PC-9 (cell line): ENCODE measurements at regions not wholly inside any gene's neighbourhood (a gene's known extent, or its start where the extent isn't known, plus 50 kb on each side); places are given as distances from the start of the nearest gene placed in this dataset.

Source experiments
- BruUV-seq: library from RNA; stranded (reverse); fragments of 400-500 nt; replicated peaks from 2 replicates; lab custom pipeline; 2021; lab: Mats Ljungman, UMichigan
- CTCF ChIA-PET: fragments of 300-600 bp; sonication (Branson Sonifier 250); formaldehyde crosslinking; loops from one replicate; lab custom pipeline; 2022; ENCODE audit warnings: antibody characterized with exemption; lab: Charles Lee
- POLR2A ChIA-PET: fragments of 300-600 bp; sonication (Branson Sonifier 250); formaldehyde crosslinking; loops from one replicate; lab custom pipeline; 2022; ENCODE audit warnings: antibody characterized with exemption; ENCODE audit not compliant: unreplicated experiment; lab: Charles Lee
- DNase-seq, 2 experiments: peaks; one replicate each; pipeline versions ENCODE4 v3.0.0 to v3.0.0-alpha.2; 2015 to 2022; ENCODE audit warnings: mixed read lengths in 1 of 2
- H2AFZ ChIP-seq: fragments of 200-600 bp; sonication (generic); 2 replicates; pipeline ENCODE4 v1.8.1; 2017; ENCODE audit warnings: antibody characterized with exemption
- H3F3A ChIP-seq: fragments of 200-600 bp; sonication (generic); 2 replicates; pipeline ENCODE4 v1.8.1; 2017; ENCODE audit warnings: antibody characterized with exemption, mild to moderate bottlenecking, low read depth; ENCODE audit not compliant: insufficient read depth
- H3K27ac ChIP-seq: fragments of 200-600 bp; sonication (generic); 2 replicates; pipeline ENCODE4 v1.6.1; 2016; ENCODE audit warnings: mixed run types
- H3K27me3 ChIP-seq: fragments of 200-600 bp; sonication (generic); 2 replicates; pipeline ENCODE4 v1.6.1; 2016; ENCODE audit warnings: low read depth, mixed run types; ENCODE audit not compliant: insufficient read depth
- H3K36me3 ChIP-seq: fragments of 200-600 bp; sonication (generic); 2 replicates; pipeline ENCODE4 v1.6.1; 2016; ENCODE audit warnings: low read depth, mixed run types
- H3K4me1 ChIP-seq: fragments of 200-600 bp; sonication (generic); replicated peaks from 2 replicates; pipeline ENCODE4 v1.6.1; 2016; ENCODE audit warnings: mixed run types; ENCODE audit not compliant: insufficient read depth
- H3K4me2 ChIP-seq: fragments of 200-600 bp; sonication (generic); 2 replicates; pipeline ENCODE4 v1.6.1; 2017; ENCODE audit warnings: mixed run types
- H3K4me3 ChIP-seq: fragments of 200-600 bp; sonication (generic); 2 replicates; pipeline ENCODE4 v1.6.1; 2016; ENCODE audit warnings: mixed run types
- H3K79me2 ChIP-seq: fragments of 200-600 bp; sonication (generic); 2 replicates; pipeline ENCODE4 v1.6.1; 2017; ENCODE audit warnings: low read depth, mixed run types
- H3K9me2 ChIP-seq: fragments of 200-600 bp; sonication (generic); 2 replicates; pipeline ENCODE4 v1.8.1; 2017; ENCODE audit warnings: mild to moderate bottlenecking; ENCODE audit not compliant: insufficient read depth
- H3K9me3 ChIP-seq: fragments of 200-600 bp; sonication (generic); 2 replicates; pipeline ENCODE4 v1.8.1; 2016; ENCODE audit warnings: low read depth; ENCODE audit not compliant: insufficient read depth
- H4K20me1 ChIP-seq: fragments of 200-600 bp; sonication (generic); 2 replicates; pipeline ENCODE4 v1.8.1; 2017; ENCODE audit not compliant: insufficient read depth
- EZH2 ChIP-seq: fragments of 200-600 bp; sonication (generic); IDR thresholded peaks from 2 replicates; pipeline ENCODE4 v1.8.0; 2017; ENCODE audit warnings: antibody characterized with exemption, low read depth
- intact Hi-C: fragments of 100-400 bp; cut with micrococcal nuclease; formaldehyde crosslinking; loops from one replicate; pipeline ENCODE4 v1.10.0; 2022; ENCODE audit not compliant: unreplicated experiment
- TF ChIP-seq, protein P1 (sequence below): fragments of 200-600 bp; sonication (generic); conservative IDR thresholded peaks from 2 replicates; pipeline ENCODE4 v1.6.1; 2017; ENCODE audit warnings: mixed run types, antibody characterized with exemption, mild to moderate bottlenecking, moderate library complexity

DNA sequence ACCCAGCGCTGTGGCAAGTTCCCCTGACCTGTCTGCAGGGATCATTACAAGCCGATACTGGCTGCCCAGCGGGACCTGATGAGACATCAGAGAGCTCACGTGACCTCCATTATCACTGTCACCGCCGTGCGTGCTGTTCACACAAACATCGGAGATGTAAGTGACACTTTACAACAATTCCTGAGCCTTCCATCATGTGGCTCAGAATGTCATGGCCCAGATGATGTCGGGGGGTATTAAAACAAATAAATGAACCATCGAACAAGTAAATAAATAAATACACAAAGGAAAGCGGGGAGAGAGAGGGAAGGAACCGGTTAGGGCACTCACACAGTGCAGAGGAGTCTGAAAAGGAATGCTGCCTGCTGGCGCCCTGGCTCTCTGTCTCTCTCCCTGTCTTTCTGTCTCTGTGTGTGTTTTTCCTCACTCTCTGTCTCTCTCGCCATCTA is 195.1 kb downstream of the BMP7 start:
- H3K4me3 ChIP-seq: peak overlapping the region; percentile 34; the same call in 1 of the 2 replicates
- H3F3A ChIP-seq: peaks cover 13% of the 10 kb centered on the region; the same call in 1 of the 2 replicates
- no peaks in the 10 kb centered on the region for H3K9me2 ChIP-seq
- ChIA-PET CTCF (interaction anchor here (0.7 kb wide), 1 partner anchor 208 kb away, joined by 3 read pairs; no protein-coding TSS in a partner anchor), POLR2A (no interaction called here)
- peak in 1 of 2 experiments; percentile 79 for DNase-seq
- H3K36me3 ChIP-seq: no peaks in the 10 kb centered on the region
- no peaks in the 10 kb centered on the region for H3K79me2 ChIP-seq
- H3K4me2 ChIP-seq: peak overlapping the region; percentile 71
- no peaks in the 10 kb centered on the region for H4K20me1 ChIP-seq
- intact Hi-C loops: no loop called here
- no peak overlapping the region for H3K27ac ChIP-seq
- H3K27me3 ChIP-seq: no peaks in the 10 kb centered on the region
- H3K9me3 ChIP-seq: no peaks in the 10 kb centered on the region
- peak overlapping the region; percentile 19; the same call in 1 of the 2 replicates for H2AFZ ChIP-seq
- no TSS peak for BruUV-seq
- peaks cover 27% of the 10 kb centered on the region for H3K4me1 ChIP-seq
- TF ChIP-seq EZH2: no peak
- TF ChIP-seq, protein P1, sequence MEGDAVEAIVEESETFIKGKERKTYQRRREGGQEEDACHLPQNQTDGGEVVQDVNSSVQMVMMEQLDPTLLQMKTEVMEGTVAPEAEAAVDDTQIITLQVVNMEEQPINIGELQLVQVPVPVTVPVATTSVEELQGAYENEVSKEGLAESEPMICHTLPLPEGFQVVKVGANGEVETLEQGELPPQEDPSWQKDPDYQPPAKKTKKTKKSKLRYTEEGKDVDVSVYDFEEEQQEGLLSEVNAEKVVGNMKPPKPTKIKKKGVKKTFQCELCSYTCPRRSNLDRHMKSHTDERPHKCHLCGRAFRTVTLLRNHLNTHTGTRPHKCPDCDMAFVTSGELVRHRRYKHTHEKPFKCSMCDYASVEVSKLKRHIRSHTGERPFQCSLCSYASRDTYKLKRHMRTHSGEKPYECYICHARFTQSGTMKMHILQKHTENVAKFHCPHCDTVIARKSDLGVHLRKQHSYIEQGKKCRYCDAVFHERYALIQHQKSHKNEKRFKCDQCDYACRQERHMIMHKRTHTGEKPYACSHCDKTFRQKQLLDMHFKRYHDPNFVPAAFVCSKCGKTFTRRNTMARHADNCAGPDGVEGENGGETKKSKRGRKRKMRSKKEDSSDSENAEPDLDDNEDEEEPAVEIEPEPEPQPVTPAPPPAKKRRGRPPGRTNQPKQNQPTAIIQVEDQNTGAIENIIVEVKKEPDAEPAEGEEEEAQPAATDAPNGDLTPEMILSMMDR: no peak

DNA sequence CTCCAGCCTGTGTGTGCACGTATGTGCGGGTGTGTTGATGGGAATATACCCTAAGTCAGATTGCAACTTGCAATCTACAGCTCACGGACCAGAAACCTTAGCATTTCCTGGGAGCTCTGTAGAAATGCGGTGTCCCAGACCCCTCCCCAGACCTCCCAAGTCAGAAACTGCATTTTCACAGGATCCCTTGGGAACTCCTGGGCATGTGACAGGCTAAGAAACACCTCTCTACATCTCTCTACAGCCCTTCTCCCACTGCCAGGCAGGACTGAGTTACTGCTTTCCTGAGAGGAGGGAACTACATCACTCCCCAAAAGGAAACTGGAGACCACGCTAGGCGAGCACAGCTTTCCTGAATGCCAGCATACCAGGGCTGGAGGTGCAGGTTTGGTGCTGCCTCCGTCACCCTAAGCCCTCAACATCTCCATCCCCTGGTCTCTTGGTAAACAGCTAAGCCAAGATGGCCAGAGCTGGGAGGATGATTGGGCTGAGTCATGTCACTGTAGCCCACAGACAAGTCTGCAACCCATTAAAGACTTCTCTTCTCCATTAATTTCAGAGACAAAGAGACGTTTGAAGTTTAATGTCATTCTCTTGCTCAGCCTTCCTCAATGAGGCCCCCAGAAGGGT is 194.4 kb downstream of the BMP7 start:
- Histone ChIP-seq H3K9me3 (no peaks in the 10 kb centered on the region), H3K4me1 (peaks cover 33% of the 10 kb centered on the region), H2AFZ (no peak overlapping the region), H3K79me2 (no peaks in the 10 kb centered on the region), H3K27ac (no peak overlapping the region), H3K36me3 (no peaks in the 10 kb centered on the region), H3K9me2 (no peaks in the 10 kb centered on the region), H3K4me2 (peak overlapping the region; percentile 71), H4K20me1 (no peaks in the 10 kb centered on the region), H3F3A (peaks cover 20% of the 10 kb centered on the region), H3K4me3 (no peak overlapping the region), H3K27me3 (no peaks in the 10 kb centered on the region)
- ChIA-PET CTCF (no interaction called here), POLR2A (no interaction called here)
- TF ChIP-seq EZH2: no peak
- TF ChIP-seq, protein P1: no peak
- intact Hi-C loops: no loop called here
- DNase-seq: no peak
- no TSS peak for BruUV-seq

DNA sequence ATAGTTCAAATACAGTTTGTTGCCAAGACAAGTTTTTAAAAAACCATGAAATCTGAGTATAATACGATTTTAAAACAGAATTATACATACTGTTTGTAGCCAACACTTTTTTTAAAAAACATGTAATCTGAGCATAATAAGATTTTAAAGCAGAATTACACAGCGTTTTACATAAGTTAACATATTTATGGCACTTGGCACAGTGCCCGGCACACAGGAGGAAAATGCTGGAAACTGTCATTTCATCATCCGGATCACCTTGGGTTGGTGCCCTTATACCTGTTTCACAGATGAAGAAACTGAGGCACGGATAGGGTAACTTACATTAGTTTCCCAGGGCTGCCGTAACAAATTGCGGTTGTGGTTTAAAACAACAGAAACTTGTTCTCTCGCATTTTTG is 193.0 kb downstream of the BMP7 start:
- Histone ChIP-seq H3K4me3 (no peak overlapping the region), H3K4me2 (no peak overlapping the region), H3K36me3 (no peaks in the 10 kb centered on the region), H3K79me2 (no peaks in the 10 kb centered on the region), H3K4me1 (peaks cover 34% of the 10 kb centered on the region), H3F3A (peaks cover 20% of the 10 kb centered on the region), H4K20me1 (no peaks in the 10 kb centered on the region), H3K27ac (no peak overlapping the region), H2AFZ (no peak overlapping the region), H3K9me3 (0 out of 2 replicates have a peak, but pooled peaks cover 8% of the 10 kb centered on the region), H3K27me3 (no peaks in the 10 kb centered on the region), H3K9me2 (no peaks in the 10 kb centered on the region)
- intact Hi-C loops: no loop called here
- ChIA-PET POLR2A (no interaction called here), CTCF (no interaction called here)
- BruUV-seq: no TSS peak
- DNase-seq: no peak
- TF ChIP-seq, protein P1: no peak
- TF ChIP-seq EZH2: no peak
